ENCODE measurements at regions not wholly inside any gene's neighbourhood (a gene's known extent, or its start where the extent isn't known, plus 50 kb on each side); places are given as distances from the start of the nearest gene placed in this dataset.

GRCh38 chr6:11391934-11392777, 145.4 kb upstream of the TMEM170B start:
- no peak for DNase-seq (ENCODE audit: low read depth in 4 of 6, low spot score in 6 of 6)
- Histone ChIP-seq H3K9me3 (ENCODE audit: control insufficient read depth, insufficient read depth, low read length) (no peaks in the 10 kb centered on the region), H3K27ac (ENCODE audit: low read depth, low read length) (no peak overlapping the region), H3K4me3 (ENCODE audit: low read depth, low read length) (no peak overlapping the region), H3K4me1 (ENCODE audit: control insufficient read depth, insufficient read depth, low read length) (no peaks in the 10 kb centered on the region), H3K36me3 (ENCODE audit: control insufficient read depth, insufficient read depth, low read length) (no peaks in the 10 kb centered on the region), H3K27me3 (ENCODE audit: control insufficient read depth, insufficient read depth, low read length) (no peaks in the 10 kb centered on the region)
- 100% methylated on average over 2 of the region's 5 CpGs for WGBS (ENCODE audit: insufficient coverage)

DNA sequence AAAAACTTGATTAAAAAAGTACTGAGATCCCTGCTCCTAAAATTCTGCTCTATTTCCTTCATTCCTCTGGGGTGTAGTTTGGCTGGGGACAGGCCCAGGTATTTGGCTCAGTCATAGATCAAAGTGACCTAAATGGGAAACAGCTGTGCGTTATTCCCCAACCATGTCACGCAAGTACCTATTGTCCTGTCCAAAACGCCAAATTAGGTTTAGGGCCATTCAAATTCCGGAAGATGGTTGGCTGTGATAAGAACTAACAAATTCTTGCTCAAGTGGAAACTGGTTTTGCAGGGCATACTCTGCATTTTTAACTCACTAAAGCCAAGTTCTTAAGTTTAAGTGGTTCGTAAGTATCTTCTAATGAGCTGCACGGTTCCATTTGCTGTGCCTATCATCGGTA, 147.6 kb upstream of the TMEM170B start:
- Histone ChIP-seq H3K4me1 (ENCODE audit: control insufficient read depth, insufficient read depth, low read length) (no peaks in the 10 kb centered on the region), H3K27me3 (ENCODE audit: control insufficient read depth, insufficient read depth, low read length) (no peaks in the 10 kb centered on the region), H3K9me3 (ENCODE audit: control insufficient read depth, insufficient read depth, low read length) (no peaks in the 10 kb centered on the region), H3K4me3 (ENCODE audit: low read depth, low read length) (no peak overlapping the region), H3K36me3 (ENCODE audit: control insufficient read depth, insufficient read depth, low read length) (no peaks in the 10 kb centered on the region), H3K27ac (ENCODE audit: low read depth, low read length) (no peak overlapping the region)
- no peak for DNase-seq (ENCODE audit: low read depth in 4 of 6, low spot score in 6 of 6)
- 92% methylated on average over 6 of the region's 7 CpGs for WGBS (ENCODE audit: insufficient coverage)

DNA sequence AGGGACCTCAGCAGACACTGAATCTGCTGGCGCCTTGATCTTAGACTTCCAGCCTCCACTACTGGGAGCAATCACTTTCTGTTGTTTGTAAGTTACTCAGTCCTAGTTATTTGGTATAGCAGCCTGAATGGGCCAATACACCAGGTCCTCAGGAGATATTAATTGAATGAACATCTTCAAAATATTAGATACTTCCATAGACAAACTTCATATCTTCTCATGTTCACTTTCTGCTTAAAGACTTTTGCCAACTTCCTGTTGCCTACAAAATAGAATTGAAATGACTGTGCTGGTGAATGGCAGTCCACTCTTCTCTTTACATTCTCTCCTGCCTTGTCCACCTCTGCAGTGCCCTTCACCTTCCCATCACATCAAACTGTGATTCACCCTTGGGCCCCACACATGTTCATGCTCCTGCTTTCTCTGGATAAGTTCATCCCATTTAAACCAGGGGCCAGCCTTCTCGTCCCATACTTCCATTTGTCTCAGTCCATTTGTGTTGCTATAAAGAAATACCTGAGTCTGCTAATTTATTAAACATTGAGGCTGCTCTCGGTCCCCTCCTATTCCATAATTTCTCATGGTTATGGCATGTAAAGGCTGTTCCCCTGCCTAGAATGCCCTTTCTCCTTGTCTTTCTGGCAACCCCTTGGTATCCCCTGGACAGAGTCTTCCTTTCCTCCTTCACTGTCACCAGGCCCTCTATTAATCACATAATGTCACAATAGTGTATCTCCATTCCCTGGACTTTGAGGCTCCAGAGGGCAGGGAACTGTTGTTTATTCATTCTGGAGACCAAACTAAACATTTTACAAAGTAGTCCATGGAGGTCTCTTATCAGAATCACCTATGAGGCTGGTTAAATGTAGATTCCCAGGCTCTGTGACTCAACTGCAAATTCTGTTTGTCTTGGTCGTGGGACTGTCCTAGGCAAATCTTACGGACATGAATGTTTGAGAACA, 148.3 kb upstream of the TMEM170B start:
- H3K27me3 ChIP-seq (ENCODE audit: control insufficient read depth, insufficient read depth, low read length), result no peaks in the 10 kb centered on the region
- no peaks in the 10 kb centered on the region for H3K9me3 ChIP-seq (ENCODE audit: control insufficient read depth, insufficient read depth, low read length)
- no peak for DNase-seq (ENCODE audit: low read depth in 4 of 6, low spot score in 6 of 6)
- 86% methylated on average over 1 of the region's 5 CpGs for WGBS (ENCODE audit: insufficient coverage)
- no peaks in the 10 kb centered on the region for H3K36me3 ChIP-seq (ENCODE audit: control insufficient read depth, insufficient read depth, low read length)
- no peak overlapping the region for H3K4me3 ChIP-seq (ENCODE audit: low read depth, low read length)
- no peaks in the 10 kb centered on the region for H3K4me1 ChIP-seq (ENCODE audit: control insufficient read depth, insufficient read depth, low read length)
- H3K27ac ChIP-seq (ENCODE audit: low read depth, low read length), result no peak overlapping the region

DNA sequence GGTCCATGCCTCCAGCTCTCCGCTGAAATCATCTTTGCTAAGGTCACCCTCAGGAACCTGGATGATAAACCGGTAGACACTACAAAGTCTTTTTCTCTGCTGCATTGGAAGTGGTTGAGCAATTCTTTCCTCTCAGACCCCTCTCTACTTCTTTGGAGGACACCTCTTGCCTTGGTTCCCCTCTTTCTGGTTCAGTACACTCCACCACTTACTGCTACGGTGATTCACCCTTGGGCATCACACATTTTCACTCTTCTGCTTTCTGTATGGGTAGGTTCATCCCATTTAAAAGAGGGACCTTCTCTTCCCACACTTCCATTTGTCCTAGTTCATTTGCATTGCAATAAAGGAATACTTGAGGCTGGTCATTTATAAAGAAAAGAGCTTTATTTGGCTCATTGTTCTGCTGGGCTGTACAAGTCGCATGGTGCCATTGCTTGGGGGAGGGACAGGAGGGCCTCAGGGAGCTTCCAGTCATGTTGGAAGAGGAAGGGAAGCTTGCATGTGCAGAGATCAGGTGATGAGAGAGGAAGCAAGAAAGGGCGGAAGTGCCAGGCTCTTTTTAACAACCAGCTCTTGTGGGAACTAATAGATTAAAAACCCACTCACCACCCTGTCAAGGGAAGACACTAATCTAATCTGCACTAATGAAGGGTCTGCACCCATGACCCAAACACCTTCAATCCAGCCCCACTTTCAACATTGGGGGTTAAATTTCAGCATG, 149.7 kb upstream of the TMEM170B start:
- H3K4me3 ChIP-seq (ENCODE audit: low read depth, low read length), result no peak overlapping the region
- no peak overlapping the region for H3K27ac ChIP-seq (ENCODE audit: low read depth, low read length)
- WGBS (ENCODE audit: insufficient coverage), result 90% methylated on average over 3 of the region's 5 CpGs
- H3K4me1 ChIP-seq (ENCODE audit: control insufficient read depth, insufficient read depth, low read length), result no peaks in the 10 kb centered on the region
- no peaks in the 10 kb centered on the region for H3K27me3 ChIP-seq (ENCODE audit: control insufficient read depth, insufficient read depth, low read length)
- H3K9me3 ChIP-seq (ENCODE audit: control insufficient read depth, insufficient read depth, low read length), result no peaks in the 10 kb centered on the region
- DNase-seq (ENCODE audit: low read depth in 4 of 6, low spot score in 6 of 6), result no peak
- no peaks in the 10 kb centered on the region for H3K36me3 ChIP-seq (ENCODE audit: control insufficient read depth, insufficient read depth, low read length)

GRCh38 chr6:11386726-11387125, 150.8 kb upstream of the TMEM170B start:
- Histone ChIP-seq H3K9me3 (ENCODE audit: control insufficient read depth, insufficient read depth, low read length) (no peaks in the 10 kb centered on the region), H3K27me3 (ENCODE audit: control insufficient read depth, insufficient read depth, low read length) (no peaks in the 10 kb centered on the region), H3K4me3 (ENCODE audit: low read depth, low read length) (no peak overlapping the region), H3K36me3 (ENCODE audit: control insufficient read depth, insufficient read depth, low read length) (no peaks in the 10 kb centered on the region), H3K27ac (ENCODE audit: low read depth, low read length) (no peak overlapping the region), H3K4me1 (ENCODE audit: control insufficient read depth, insufficient read depth, low read length) (no peaks in the 10 kb centered on the region)
- WGBS (ENCODE audit: insufficient coverage), result 20% methylated on average over 1 of the region's 2 CpGs
- DNase-seq (ENCODE audit: low read depth in 4 of 6, low spot score in 6 of 6), result no peak

- Histone ChIP-seq H3K27me3 (ENCODE audit: control insufficient read depth, insufficient read depth, low read length) (no peaks in the 10 kb centered on the region), H3K4me3 (ENCODE audit: low read depth, low read length) (no peak overlapping the region)
- WGBS (ENCODE audit: insufficient coverage), result 100% methylated on average over 2 of the region's 4 CpGs
Observed at GRCh38 chr6:11386323-11386722, 151.2 kb upstream of the TMEM170B start.

DNA sequence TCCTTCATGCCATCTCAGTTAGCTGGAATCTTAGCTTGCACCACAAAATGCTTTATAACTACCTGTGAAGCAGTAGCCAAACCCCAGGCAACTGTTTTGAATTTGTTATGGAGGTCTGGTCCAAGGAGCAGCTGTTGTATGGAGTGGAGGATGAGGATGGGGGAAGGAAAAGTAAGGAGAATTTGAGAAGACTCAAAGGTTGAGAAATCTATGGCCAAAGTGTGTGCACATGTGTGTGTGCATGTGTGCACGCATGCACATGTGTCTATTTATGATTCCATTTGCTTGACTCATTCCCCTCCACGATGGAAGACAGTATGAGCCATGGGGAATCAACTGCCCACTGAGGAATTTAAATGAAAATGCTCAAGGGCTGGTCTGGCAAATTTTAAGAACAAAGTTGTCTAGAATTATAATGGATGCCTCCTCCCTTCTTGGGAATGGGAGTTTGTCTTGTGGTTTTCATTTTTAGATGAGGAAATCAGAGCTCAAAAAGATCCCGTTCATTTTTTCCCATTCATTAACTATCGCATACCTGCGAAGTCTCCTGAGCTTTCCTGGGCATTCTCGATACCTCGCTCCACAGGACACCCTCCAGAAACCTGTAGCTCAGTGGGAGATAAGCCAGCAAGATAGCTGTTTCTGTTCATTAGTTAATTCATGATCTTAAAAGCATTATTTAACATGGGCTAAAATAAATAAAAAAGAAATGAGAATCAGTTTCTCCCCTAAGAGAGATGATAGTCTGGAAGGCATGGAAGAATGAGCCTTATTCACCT, 152.3 kb upstream of the NEDD9 start:
- no peaks in the 10 kb centered on the region for H3K9me3 ChIP-seq (ENCODE audit: control insufficient read depth, insufficient read depth, low read length)
- WGBS (ENCODE audit: insufficient coverage), result 100% methylated on average over 1 of the region's 7 CpGs
- DNase-seq (ENCODE audit: low read depth in 4 of 6, low spot score in 6 of 6), result no peak

More at GRCh38 chr6:11386323-11386722, 151.2 kb upstream of the TMEM170B start:
- H3K27ac ChIP-seq (ENCODE audit: low read depth, low read length), result no peak overlapping the region
- H3K9me3 ChIP-seq (ENCODE audit: control insufficient read depth, insufficient read depth, low read length), result no peaks in the 10 kb centered on the region
- DNase-seq (ENCODE audit: low read depth in 4 of 6, low spot score in 6 of 6), result no peak
- no peaks in the 10 kb centered on the region for H3K36me3 ChIP-seq (ENCODE audit: control insufficient read depth, insufficient read depth, low read length)
- no peaks in the 10 kb centered on the region for H3K4me1 ChIP-seq (ENCODE audit: control insufficient read depth, insufficient read depth, low read length)

GRCh38 chr6:11381801-11382513, 149.5 kb upstream of the NEDD9 start:
- H3K9me3 ChIP-seq (ENCODE audit: control insufficient read depth, insufficient read depth, low read length), result no peaks in the 10 kb centered on the region
- H3K36me3 ChIP-seq (ENCODE audit: control insufficient read depth, insufficient read depth, low read length), result no peaks in the 10 kb centered on the region
- no peaks in the 10 kb centered on the region for H3K27me3 ChIP-seq (ENCODE audit: control insufficient read depth, insufficient read depth, low read length)
- peak in 1 of 6 donors; percentile 11 for DNase-seq (ENCODE audit: low read depth in 4 of 6, low spot score in 6 of 6)
- no peaks in the 10 kb centered on the region for H3K4me1 ChIP-seq (ENCODE audit: control insufficient read depth, insufficient read depth, low read length)
- H3K27ac ChIP-seq (ENCODE audit: low read depth, low read length), result no peak overlapping the region
- 76% methylated on average over 4 of the region's 13 CpGs for WGBS (ENCODE audit: insufficient coverage)
- no peak overlapping the region for H3K4me3 ChIP-seq (ENCODE audit: low read depth, low read length)

More for the DNA sequence above, 152.3 kb upstream of the NEDD9 start:
- Histone ChIP-seq H3K4me3 (ENCODE audit: low read depth, low read length) (no peak overlapping the region), H3K27ac (ENCODE audit: low read depth, low read length) (no peak overlapping the region), H3K36me3 (ENCODE audit: control insufficient read depth, insufficient read depth, low read length) (no peaks in the 10 kb centered on the region), H3K4me1 (ENCODE audit: control insufficient read depth, insufficient read depth, low read length) (no peaks in the 10 kb centered on the region), H3K27me3 (ENCODE audit: control insufficient read depth, insufficient read depth, low read length) (no peaks in the 10 kb centered on the region)
